ENCODE measurements at regions not wholly inside any gene's neighbourhood (a gene's known extent, or its start where the extent isn't known, plus 50 kb on each side); places are given as distances from the start of the nearest gene placed in this dataset.
"Not testable (repeated sequence)": the region's sequence is repeated elsewhere in the genome, so short reads cannot be mapped to it uniquely, and the experiment has no call there.

DNA sequence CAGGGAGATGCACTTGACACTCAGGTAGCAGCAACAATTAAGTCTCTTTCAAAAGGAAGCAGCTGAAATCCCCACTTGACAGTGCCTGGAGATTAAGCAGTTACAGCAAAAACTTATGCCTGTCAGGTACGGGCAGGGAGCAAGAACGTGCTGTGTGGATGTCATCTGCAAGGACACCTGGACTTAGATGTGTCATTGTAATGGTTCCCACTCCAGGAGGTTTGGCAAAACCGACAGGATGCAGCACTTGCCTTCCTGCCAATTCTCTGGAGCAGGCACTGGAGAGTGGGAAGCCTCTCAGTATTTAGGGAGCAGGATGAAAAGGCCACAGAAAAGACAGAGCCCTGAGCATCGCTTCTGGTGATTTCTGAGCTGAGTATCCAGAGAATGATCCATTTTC, 292.4 kb downstream of the PDCD6IP start:
- no peak for DNase-seq (ENCODE audit: low spot score)
- TF ChIP-seq, protein P1, sequence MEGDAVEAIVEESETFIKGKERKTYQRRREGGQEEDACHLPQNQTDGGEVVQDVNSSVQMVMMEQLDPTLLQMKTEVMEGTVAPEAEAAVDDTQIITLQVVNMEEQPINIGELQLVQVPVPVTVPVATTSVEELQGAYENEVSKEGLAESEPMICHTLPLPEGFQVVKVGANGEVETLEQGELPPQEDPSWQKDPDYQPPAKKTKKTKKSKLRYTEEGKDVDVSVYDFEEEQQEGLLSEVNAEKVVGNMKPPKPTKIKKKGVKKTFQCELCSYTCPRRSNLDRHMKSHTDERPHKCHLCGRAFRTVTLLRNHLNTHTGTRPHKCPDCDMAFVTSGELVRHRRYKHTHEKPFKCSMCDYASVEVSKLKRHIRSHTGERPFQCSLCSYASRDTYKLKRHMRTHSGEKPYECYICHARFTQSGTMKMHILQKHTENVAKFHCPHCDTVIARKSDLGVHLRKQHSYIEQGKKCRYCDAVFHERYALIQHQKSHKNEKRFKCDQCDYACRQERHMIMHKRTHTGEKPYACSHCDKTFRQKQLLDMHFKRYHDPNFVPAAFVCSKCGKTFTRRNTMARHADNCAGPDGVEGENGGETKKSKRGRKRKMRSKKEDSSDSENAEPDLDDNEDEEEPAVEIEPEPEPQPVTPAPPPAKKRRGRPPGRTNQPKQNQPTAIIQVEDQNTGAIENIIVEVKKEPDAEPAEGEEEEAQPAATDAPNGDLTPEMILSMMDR (IDR thresholded peaks at IDR 0.05), result no peak
- H3K27ac ChIP-seq, result no peak overlapping the region
- H3K4me3 ChIP-seq, result no peak overlapping the region

DNA sequence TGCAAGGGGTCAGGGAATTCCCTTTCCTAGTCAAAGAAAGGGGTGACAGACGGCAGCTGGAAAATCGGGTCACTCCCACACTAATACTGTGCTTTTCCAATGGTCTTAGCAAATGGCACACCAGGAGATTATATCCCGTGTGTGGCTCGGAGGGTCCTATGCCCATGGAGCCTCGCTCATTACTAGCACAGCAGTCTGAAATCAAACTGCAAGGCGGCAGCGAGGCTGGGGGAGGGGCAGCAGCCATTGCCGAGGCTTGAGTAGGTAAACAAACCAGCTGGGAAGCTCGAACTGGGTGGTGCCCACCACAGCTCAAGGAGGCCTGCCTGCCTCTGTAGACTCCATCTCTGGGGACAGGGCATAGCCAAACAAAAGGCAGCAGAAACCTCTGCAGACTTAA, 295.9 kb downstream of the PDCD6IP start:
- H3K4me3 ChIP-seq; H3K27ac ChIP-seq; DNase-seq (ENCODE audit: low spot score): not testable (repeated sequence)

DNA sequence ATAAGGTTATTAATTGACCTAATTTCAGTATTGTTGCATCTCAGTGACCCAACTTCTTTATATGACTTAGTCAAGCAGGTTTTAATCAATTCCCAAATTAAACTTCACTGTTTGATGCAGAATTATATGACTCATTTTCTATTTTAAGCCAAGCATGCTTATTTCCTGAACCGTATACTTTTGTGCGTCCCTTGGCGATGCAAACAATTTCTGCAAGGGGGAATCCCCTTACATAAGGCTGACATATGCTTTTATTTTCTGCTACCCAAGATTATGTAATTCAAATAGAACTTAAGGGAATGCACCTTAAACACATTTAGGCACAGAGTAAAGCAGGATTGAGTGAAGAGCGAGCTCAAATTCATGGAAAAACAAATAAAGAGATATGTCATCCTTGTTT, 303.9 kb downstream of the PDCD6IP start:
- TF ChIP-seq, protein P1 (IDR thresholded peaks at IDR 0.05), result no peak
- DNase-seq (ENCODE audit: low spot score), result no peak
- no peak overlapping the region for H3K4me3 ChIP-seq
- no peak overlapping the region for H3K27ac ChIP-seq

DNA sequence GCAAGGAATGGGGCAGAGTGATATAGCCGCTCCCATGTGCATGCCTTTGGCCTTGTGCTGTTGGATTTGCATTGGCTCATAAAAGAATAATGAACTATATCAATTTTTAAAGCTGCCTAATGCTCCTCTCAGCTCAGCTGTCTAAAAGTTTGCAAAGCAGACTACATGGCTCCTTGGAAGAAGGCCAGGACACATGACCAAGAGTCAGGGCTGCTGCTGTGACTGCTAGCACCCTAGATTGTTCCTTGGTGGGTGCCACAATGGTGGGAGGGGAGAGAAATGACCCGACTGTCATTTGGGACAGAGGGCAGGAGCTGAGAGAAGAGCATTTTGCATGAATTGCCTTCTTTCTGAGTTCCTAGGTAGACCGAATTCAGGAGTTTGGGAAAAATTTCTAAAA, 307.9 kb downstream of the PDCD6IP start:
- TF ChIP-seq, protein P1 (IDR thresholded peaks at IDR 0.05), result no peak
- H3K4me3 ChIP-seq, result no peak overlapping the region
- DNase-seq (ENCODE audit: low spot score), result no peak
- H3K27ac ChIP-seq, result no peak overlapping the region

DNA sequence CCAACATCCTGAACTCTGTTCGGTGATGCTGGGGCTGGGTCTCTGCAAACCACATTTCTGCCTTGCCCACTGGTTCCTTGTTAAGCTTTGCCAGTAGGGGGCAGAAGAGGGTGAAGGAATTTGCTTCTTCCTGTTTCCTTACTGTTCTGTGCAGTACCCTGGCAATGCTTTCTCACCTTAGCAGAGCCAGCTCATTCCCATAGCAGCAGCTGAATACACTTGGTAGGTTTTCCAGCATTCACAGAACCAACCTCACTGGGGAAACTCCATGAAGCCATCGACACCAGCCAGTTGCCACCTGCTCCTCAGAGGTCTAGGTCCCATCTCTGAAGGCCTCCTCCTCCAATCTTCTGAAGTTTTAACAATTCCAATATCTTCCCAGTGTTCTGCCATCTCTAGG, 308.4 kb downstream of the PDCD6IP start:
- Histone ChIP-seq H3K4me3 (no peak overlapping the region), H3K27ac (no peak overlapping the region)
- TF ChIP-seq, protein P1 (IDR thresholded peaks at IDR 0.05), result no peak
- no peak for DNase-seq (ENCODE audit: low spot score)

DNA sequence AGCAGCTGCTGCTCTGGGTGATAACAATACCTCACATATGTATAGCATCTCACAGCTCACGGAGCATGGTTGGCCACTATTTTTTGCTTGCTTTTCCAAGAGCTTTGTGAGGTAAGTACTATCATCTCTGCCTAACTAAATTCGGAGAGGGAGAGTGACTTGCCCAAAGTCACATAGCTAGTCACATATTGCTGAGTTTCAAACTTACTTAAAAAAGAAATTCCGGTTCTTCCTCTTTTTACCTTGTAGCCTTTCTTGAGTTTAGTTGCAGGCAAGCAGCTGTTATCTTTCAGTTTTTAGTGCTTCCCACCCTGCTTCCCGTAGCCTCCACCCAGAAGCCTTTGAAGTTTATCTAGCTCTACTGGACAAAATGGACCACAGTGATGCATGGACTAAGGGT, 309.2 kb downstream of the PDCD6IP start:
- no peak for DNase-seq (ENCODE audit: low spot score)
- TF ChIP-seq, protein P1 (IDR thresholded peaks at IDR 0.05), result no peak
- Histone ChIP-seq H3K4me3 (no peak overlapping the region), H3K27ac (no peak overlapping the region)

DNA sequence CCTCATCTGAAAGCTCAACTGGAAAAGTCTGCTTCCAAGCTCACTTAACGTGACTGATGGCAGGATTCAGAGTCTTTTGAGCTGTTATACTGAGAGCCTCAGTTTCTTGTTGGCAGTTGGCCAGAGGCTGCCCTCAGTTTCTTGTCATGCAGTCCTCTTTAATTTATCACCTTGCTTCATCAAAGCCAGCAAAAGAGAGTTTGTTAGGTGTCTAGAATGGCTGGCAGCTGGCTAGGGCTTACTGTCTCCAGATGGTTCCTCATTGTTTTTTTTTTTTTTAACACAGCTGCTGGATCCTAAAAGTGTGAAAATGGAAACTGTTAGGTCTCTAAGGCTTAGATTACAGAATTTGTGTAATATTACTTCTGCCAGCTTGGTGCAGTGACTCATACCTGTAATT, 310.6 kb downstream of the PDCD6IP start:
- H3K4me3 ChIP-seq, result no peak overlapping the region
- H3K27ac ChIP-seq, result no peak overlapping the region
- DNase-seq (ENCODE audit: low spot score), result no peak
- TF ChIP-seq, protein P1 (IDR thresholded peaks at IDR 0.05), result no peak

DNA sequence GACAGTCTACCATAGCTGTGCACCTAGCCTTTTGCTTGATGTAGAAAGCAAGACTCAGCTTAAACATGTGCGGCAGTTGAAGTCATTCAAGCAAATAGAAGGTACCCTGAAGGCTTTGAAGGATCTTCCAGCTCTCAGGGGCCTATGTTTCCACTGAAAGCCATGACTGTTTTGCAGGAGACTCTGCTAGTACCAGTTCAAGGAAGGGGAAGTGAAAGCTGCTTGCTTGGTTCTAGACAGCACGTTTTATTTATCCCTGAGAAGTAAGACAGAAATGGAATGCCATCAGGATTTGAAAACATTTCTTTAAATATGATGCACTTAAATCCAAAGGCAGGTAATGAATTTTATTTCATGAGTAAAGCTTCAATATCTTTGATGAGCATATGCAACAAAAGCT, 311.4 kb downstream of the PDCD6IP start:
- Histone ChIP-seq H3K4me3 (no peak overlapping the region), H3K27ac (no peak overlapping the region)
- no peak for DNase-seq (ENCODE audit: low spot score)
- TF ChIP-seq, protein P1 (IDR thresholded peaks at IDR 0.05), result no peak
